ENCODE measurements at regions not wholly inside any gene's neighbourhood (a gene's known extent, or its start where the extent isn't known, plus 50 kb on each side); places are given as distances from the start of the nearest gene placed in this dataset.

DNA sequence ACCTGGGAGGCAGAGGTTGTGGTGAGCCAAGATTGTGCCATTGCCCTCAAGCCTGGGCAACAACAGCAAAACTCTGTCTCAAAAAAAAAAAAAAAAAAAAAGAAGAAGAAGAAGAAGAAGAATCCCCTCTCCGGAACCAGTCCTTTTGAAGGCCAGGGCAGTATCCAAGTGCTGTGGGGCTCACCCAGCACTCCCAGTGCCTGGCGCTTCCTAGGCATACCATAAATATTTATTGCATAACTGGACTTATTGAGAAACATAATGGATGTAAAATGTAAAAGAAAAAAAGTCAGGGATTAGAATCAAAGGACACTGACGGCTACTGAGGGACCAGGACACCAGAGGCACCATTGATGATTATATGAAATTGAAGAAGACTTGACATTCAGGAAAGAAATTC lies 162.1 kb upstream of the KIT start:
- ATAC-seq = no peak
- H3K27ac ChIP-seq (ENCODE audit: extremely low read depth, low read depth, low read length) = no peak overlapping the region
- TF ChIP-seq FUS (optimal IDR thresholded peaks at IDR 0.05; ENCODE audit: low read depth, low read length) = no peak
- no peak for TF ChIP-seq RBM22 (IDR thresholded peaks at IDR 0.05; ENCODE audit: low read depth, low read length, poor library complexity, severe bottlenecking)
- no peak for TF ChIP-seq CCAR2 (IDR thresholded peaks at IDR 0.05; ENCODE audit: low read depth, low read length)
- TF ChIP-seq RERE (CRISPR knock-in tag; IDR thresholded peaks at IDR 0.05; ENCODE audit: borderline replicate concordance) = no peak
- TF ChIP-seq RBM34 (IDR thresholded peaks at IDR 0.05; ENCODE audit: borderline replicate concordance, insufficient read depth, low read length) = no peak
- no peak for FAIRE-seq
- no peaks in the 10 kb centered on the region for H3K36me3 ChIP-seq (ENCODE audit: control insufficient read depth, insufficient read depth, low read length)
- POLR2A ChIA-PET = interaction anchor here (0.6 kb wide), 1 partner anchor 352 kb away, joined by 4 read pairs; no protein-coding TSS in a partner anchor
- H3K9me1 ChIP-seq (ENCODE audit: control insufficient read depth, insufficient read depth, low read length) = no peaks in the 10 kb centered on the region
- H2AFZ ChIP-seq (ENCODE audit: low read depth, low read length) = no peak overlapping the region
- no peaks in the 10 kb centered on the region for H3K9me3 ChIP-seq (replicated peaks; ENCODE audit: control insufficient read depth, insufficient read depth, low read depth, low read length)
- no peaks in the 10 kb centered on the region for H3K27me3 ChIP-seq (ENCODE audit: control insufficient read depth in 2 of 2, insufficient read depth in 2 of 2, low read length in 2 of 2)
- H3K79me2 ChIP-seq (ENCODE audit: control insufficient read depth, insufficient read depth, low read length) = no peaks in the 10 kb centered on the region
- H3K4me2 ChIP-seq (ENCODE audit: insufficient read depth, low read length) = no peak overlapping the region
- BruUV-seq (replicated peaks) = no TSS peak
- H3K4me1 ChIP-seq (replicated peaks in 1 of 2; ENCODE audit: control insufficient read depth in 2 of 2, insufficient read depth in 2 of 2, low read length in 2 of 2) = peaks cover 3 to 15% of the 10 kb centered on the region in 2 experiments; a peak in 3 of 5 replicates
- H3K4me3 ChIP-seq = no peak overlapping the region
- in situ Hi-C loops (cut with MboI) = no loop called here
- CTCF ChIA-PET (ENCODE audit: low intra/inter-chr PET ratio) = no interaction called here
- H3K9ac ChIP-seq (ENCODE audit: insufficient read depth in 1 of 2, low read depth in 2 of 2, low read length in 2 of 2) = no peak overlapping the region
- intact Hi-C loops (cut with micrococcal nuclease) = no loop called here
- no peaks in the 10 kb centered on the region for H4K20me1 ChIP-seq (replicated peaks; ENCODE audit: control insufficient read depth, insufficient read depth, low read length)
- 82% methylated on average over 2 of the region's 3 CpGs for WGBS (ENCODE audit: insufficient coverage, low coverage, missing lambda C conversion rate)
- DNase-seq (ENCODE audit: extremely low read depth in 1 of 4, low spot score in 3 of 4) = no peak
